ENCODE measurements at regions not wholly inside any gene's neighbourhood (a gene's known extent, or its start where the extent isn't known, plus 50 kb on each side); places are given as distances from the start of the nearest gene placed in this dataset.

DNA sequence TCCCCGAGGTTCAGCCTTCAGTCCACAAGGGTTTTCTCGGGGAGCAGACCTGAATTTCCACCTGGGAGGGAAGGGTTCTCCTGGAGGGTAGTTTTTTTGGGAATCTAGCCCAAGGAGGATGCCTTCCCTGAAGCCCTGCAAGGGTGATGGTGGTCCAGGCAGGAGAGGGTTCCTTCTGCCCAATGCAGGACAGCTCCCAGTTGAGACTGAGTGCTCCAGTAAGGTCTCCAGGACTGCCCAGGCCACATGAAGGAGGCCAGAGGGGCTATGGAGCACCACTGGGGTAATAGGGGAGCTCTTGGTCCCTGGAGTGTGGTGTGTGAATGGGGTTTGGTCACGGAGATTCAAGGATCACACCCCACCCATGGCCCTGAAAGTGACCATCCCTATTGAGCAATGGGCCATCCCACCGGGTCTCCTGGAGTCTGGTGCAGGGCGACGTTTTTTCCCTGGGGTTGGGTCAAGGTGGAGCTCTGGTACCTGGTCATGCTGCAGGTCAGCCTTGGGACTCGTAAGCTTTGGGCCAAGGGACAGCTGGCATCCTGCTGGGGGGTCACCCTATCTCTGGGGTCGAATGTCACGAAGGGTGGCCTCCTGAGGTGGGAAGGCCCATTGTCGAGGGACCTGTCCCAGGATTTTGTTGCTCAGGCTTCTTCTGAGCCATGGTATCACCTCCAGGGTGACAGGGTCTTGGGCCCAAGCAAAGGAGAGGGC, 196.5 kb downstream of the UBE3A start:
- TF ChIP-seq CTCF (IDR thresholded peaks at IDR 0.05; ENCODE audit: control extremely low read depth in 1 of 3, insufficient read depth in 1 of 3, low read depth in 1 of 3, low read length in 3 of 3) (no peak), TAF1 (IDR thresholded peaks at IDR 0.05; ENCODE audit: low read depth, low read length) (no peak), YY1 (IDR thresholded peaks at IDR 0.05; ENCODE audit: low read depth, low read length) (no peak), JUND (IDR thresholded peaks at IDR 0.05; ENCODE audit: low read length) (no peak), RNF2 (IDR thresholded peaks at IDR 0.05; ENCODE audit: borderline replicate concordance, low read depth, low read length, missing control alignments, poor library complexity, severe bottlenecking) (no peak), USF2 (IDR thresholded peaks at IDR 0.05; ENCODE audit: low read length) (no peak), BCL11A (IDR thresholded peaks at IDR 0.05; ENCODE audit: low read depth in 2 of 2, low read length in 2 of 2) (no peak), SP2 (IDR thresholded peaks at IDR 0.05; ENCODE audit: low read length) (no peak), POLR2A (IDR thresholded peaks at IDR 0.05; ENCODE audit: control extremely low read depth in 1 of 2, low read depth in 2 of 2, low read length in 2 of 2) (no peak)
